ENCODE measurements at regions not wholly inside any gene's neighbourhood (a gene's known extent, or its start where the extent isn't known, plus 50 kb on each side); places are given as distances from the start of the nearest gene placed in this dataset.

- no peak for DNase-seq (ENCODE audit: low spot score)
Measured at GRCh38 chr15:85976986-85977385, 102.7 kb upstream of the AGBL1 start.

GRCh38 chr15:85977586-85977985 is 102.1 kb upstream of the AGBL1 start:
- DNase-seq (ENCODE audit: low spot score): no peak

GRCh38 chr15:85979929-85980328 is 99.7 kb upstream of the AGBL1 start:
- DNase-seq (ENCODE audit: low spot score): no peak

- no peak for DNase-seq (ENCODE audit: low spot score)
Measured at GRCh38 chr15:85980946-85981345, 98.7 kb upstream of the AGBL1 start.

- DNase-seq (ENCODE audit: low spot score): no peak
Measured at GRCh38 chr15:85984241-85984640, 95.4 kb upstream of the AGBL1 start.

- DNase-seq (ENCODE audit: low spot score): no peak
Measured at GRCh38 chr15:85986116-85986515, 93.6 kb upstream of the AGBL1 start.

GRCh38 chr15:85986741-85987140 is 92.9 kb upstream of the AGBL1 start:
- DNase-seq (ENCODE audit: low spot score): no peak

GRCh38 chr15:85988741-85989140 is 90.9 kb upstream of the AGBL1 start:
- DNase-seq (ENCODE audit: low spot score): no peak

GRCh38 chr15:85992224-85992623 is 87.4 kb upstream of the AGBL1 start:
- no peak for DNase-seq (ENCODE audit: low spot score)

GRCh38 chr15:85993116-85993515 is 86.6 kb upstream of the AGBL1 start:
- no peak for DNase-seq (ENCODE audit: low spot score)

GRCh38 chr15:85997618-85998017 is 82.1 kb upstream of the AGBL1 start:
- no peak for DNase-seq (ENCODE audit: low spot score)

- no peak for DNase-seq (ENCODE audit: low spot score)
Measured at GRCh38 chr15:85999658-86000057, 80.0 kb upstream of the AGBL1 start.

- DNase-seq (ENCODE audit: low spot score): no peak
Measured at GRCh38 chr15:86001200-86001599, 78.5 kb upstream of the AGBL1 start.

GRCh38 chr15:86002444-86002843 is 77.2 kb upstream of the AGBL1 start:
- DNase-seq (ENCODE audit: low spot score): no peak

GRCh38 chr15:86004061-86004460 is 75.6 kb upstream of the AGBL1 start:
- no peak for DNase-seq (ENCODE audit: low spot score)

GRCh38 chr15:86006546-86006945 is 73.1 kb upstream of the AGBL1 start:
- DNase-seq (ENCODE audit: low spot score): no peak

- DNase-seq (ENCODE audit: low spot score): no peak
Measured at GRCh38 chr15:86009727-86010126, 69.9 kb upstream of the AGBL1 start.

- no peak for DNase-seq (ENCODE audit: low spot score)
Measured at GRCh38 chr15:86010398-86010797, 69.3 kb upstream of the AGBL1 start.

- DNase-seq (ENCODE audit: low spot score): no peak
Measured at GRCh38 chr15:86010891-86011290, 68.8 kb upstream of the AGBL1 start.

GRCh38 chr15:86014016-86014415 is 65.7 kb upstream of the AGBL1 start:
- DNase-seq (ENCODE audit: low spot score): no peak

GRCh38 chr15:86016750-86017149 is 62.9 kb upstream of the AGBL1 start:
- DNase-seq (ENCODE audit: low spot score): no peak

- DNase-seq (ENCODE audit: low spot score): no peak
Measured at GRCh38 chr15:86018679-86019078, 61.0 kb upstream of the AGBL1 start.

- DNase-seq (ENCODE audit: low spot score): no peak
Measured at GRCh38 chr15:86021281-86022264, 58.1 kb upstream of the AGBL1 start.

GRCh38 chr15:86028961-86029360 is 50.7 kb upstream of the AGBL1 start:
- DNase-seq (ENCODE audit: low spot score): no peak

All from mucosa of gallbladder (tissue), 1 donor.